GM12878 (cell line): ENCODE measurements at regions not wholly inside any gene's neighbourhood (a gene's known extent, or its start where the extent isn't known, plus 50 kb on each side); places are given as distances from the start of the nearest gene placed in this dataset.
A peak's percentile ranks its signal among the peaks of the same experiment; 100 is the strongest.

Experiments used
- ATAC-seq: fragments of 200-7000 bp; cut with Tn5 transposase; 3 replicates; pipeline ENCODE4 v1.9.1; 2020; ENCODE audit warnings: mild to moderate bottlenecking, moderate library complexity
- BruUV-seq: library from RNA; stranded (reverse); fragments of 400-500 nt; replicated peaks from 2 replicates; lab custom pipeline; 2021; lab: Mats Ljungman, UMichigan
- CTCF ChIA-PET: fragments of 300-600 bp; sonication (Branson Sonifier 250); formaldehyde crosslinking; extraction: SDS; loops from one replicate; lab custom pipeline; 2021; ENCODE audit warnings: inconsistent platforms; lab: Yijun Ruan, JAX
- POLR2A ChIA-PET: fragments of 350-600 bp; formaldehyde crosslinking; extraction: SDS; loops from one replicate; lab custom pipeline; 2021; ENCODE audit warnings: inconsistent platforms; lab: Charles Lee
- RAD21 ChIA-PET: fragments of 300-600 bp; sonication (Branson Sonifier 250); formaldehyde crosslinking; loops from one replicate; lab custom pipeline; 2023; ENCODE audit warnings: antibody characterized with exemption; ENCODE audit not compliant: unreplicated experiment; lab: Charles Lee
- SMC1A ChIA-PET: fragments of 300-600 bp; sonication (Branson Sonifier 250); formaldehyde crosslinking; loops from one replicate; lab custom pipeline; 2023; ENCODE audit not compliant: unreplicated experiment, uncharacterized antibody; lab: Charles Lee
- DNase-seq: peaks from one replicate; pipeline ENCODE4 v3.0.0-alpha.2; 2011; ENCODE audit warnings: low read depth, low spot score
- FAIRE-seq: peaks from 3 replicates; lab custom pipeline; 2011; peaks lifted over from hg19 to GRCh38; lab: Jason Lieb, UNC
- H2AFZ ChIP-seq: 2 replicates; pipeline ENCODE4 v1.6.0; 2011; ENCODE audit warnings: low read depth, low read length, control low read depth; ENCODE audit not compliant: control insufficient read depth
- H3K27ac ChIP-seq: 2 replicates; pipeline ENCODE4 v1.5.1; 2011; ENCODE audit warnings: control low read depth; ENCODE audit not compliant: control insufficient read depth, insufficient read depth
- H3K27me3 ChIP-seq, 2 experiments: replicated peaks in 1 of 2; 2 replicates each; pipeline versions ENCODE4 v1.6.0 to v1.6.1; 2011; ENCODE audit warnings: low read length in 1 of 2; ENCODE audit not compliant: control insufficient read depth in 2 of 2, insufficient read depth in 2 of 2
- H3K36me3 ChIP-seq, 2 experiments: 2 replicates each; pipeline ENCODE4 v1.5.1; 2011; ENCODE audit warnings: low read length in 1 of 2; ENCODE audit not compliant: control insufficient read depth in 2 of 2, insufficient read depth in 2 of 2
- H3K4me1 ChIP-seq: 2 replicates; pipeline ENCODE4 v1.6.1; 2011; ENCODE audit warnings: mild to moderate bottlenecking, low read length, moderate library complexity, mixed read lengths; ENCODE audit not compliant: control insufficient read depth, insufficient read depth
- H3K4me2 ChIP-seq: 2 replicates; pipeline ENCODE4 v1.6.0; 2011; ENCODE audit warnings: control low read depth; ENCODE audit not compliant: control insufficient read depth, insufficient read depth
- H3K4me3 ChIP-seq: fragments of 200-600 bp; sonication (generic); 2 replicates; pipeline ENCODE4 v1.5.1; 2016
- H3K79me2 ChIP-seq: 2 replicates; pipeline ENCODE4 v1.6.0; 2011; ENCODE audit warnings: low read length; ENCODE audit not compliant: control insufficient read depth, insufficient read depth
- H3K9ac ChIP-seq: 2 replicates; pipeline ENCODE4 v1.8.0; 2011; ENCODE audit warnings: low read length, control low read depth, mixed read lengths; ENCODE audit not compliant: control insufficient read depth, insufficient read depth
- H3K9me3 ChIP-seq: replicated peaks from 3 replicates; pipeline ENCODE4 v1.5.1; 2011; ENCODE audit warnings: mild to moderate bottlenecking, low read length; ENCODE audit not compliant: control insufficient read depth, insufficient read depth
- H4K20me1 ChIP-seq: 2 replicates; pipeline ENCODE4 v1.6.0; 2011; ENCODE audit not compliant: control insufficient read depth, insufficient read depth
- ATF2 ChIP-seq: IDR thresholded peaks from 2 replicates; pipeline ENCODE4 v1.6.1; 2012; ENCODE audit warnings: low read length, inconsistent platforms
- BACH1 ChIP-seq: fragments of 450-650 bp; IDR thresholded peaks from 2 replicates; pipeline ENCODE4 v1.6.1; 2017; ENCODE audit warnings: mild to moderate bottlenecking, borderline replicate concordance
- BMI1 ChIP-seq: fragments of 450-650 bp; IDR thresholded peaks from 2 replicates; pipeline ENCODE4 v1.6.1; 2016; ENCODE audit warnings: mild to moderate bottlenecking, moderate library complexity, borderline replicate concordance
- CBX5 ChIP-seq: sonication (generic); IDR thresholded peaks from 2 replicates; pipeline ENCODE4 v1.6.1; 2016; ENCODE audit warnings: low read depth, moderate library complexity, mild to moderate bottlenecking, inconsistent platforms
- FOS ChIP-seq: IDR thresholded peaks from 3 replicates; pipeline ENCODE4 v1.6.1; 2011; ENCODE audit warnings: borderline replicate concordance; ENCODE audit not compliant: insufficient read length; ENCODE audit errors: extremely low read depth
- NRF1 ChIP-seq: conservative IDR thresholded peaks from 2 replicates; pipeline ENCODE4 v1.6.1; 2011; ENCODE audit warnings: mild to moderate bottlenecking, low read depth, low read length, improper control_type of control experiment
- RUNX3 ChIP-seq: IDR thresholded peaks from 2 replicates; pipeline ENCODE4 v1.6.1; 2012; ENCODE audit warnings: low read length, inconsistent platforms
- STAT3 ChIP-seq: IDR thresholded peaks from 2 replicates; pipeline ENCODE4 v1.6.1; 2011; ENCODE audit warnings: low read depth, low read length, improper control_type of control experiment
- ZNF24 ChIP-seq: fragments of 450-650 bp; IDR thresholded peaks from 2 replicates; pipeline ENCODE4 v1.6.1; 2017; ENCODE audit warnings: antibody characterized with exemption, mild to moderate bottlenecking
- ZNF274 ChIP-seq: IDR thresholded peaks from one replicate; pipeline ENCODE4 v1.8.0; 2011; ENCODE audit not compliant: insufficient read length, insufficient read depth
- WGBS: methylation state at CpG from one replicate; pipeline ENCODE4 v1.1.6; 2016; ENCODE audit warnings: low lambda C conversion rate; ENCODE audit not compliant: insufficient replicate concordance, insufficient coverage; ENCODE audit errors: missing lambda C conversion rate; 5-methylcytosine and 5-hydroxymethylcytosine counted together
- in situ Hi-C: fragments of 300-500 bp; cut with MboI; formaldehyde crosslinking; loops from 9 replicates; pipeline ENCODE4 v1.14.3; 2018; ENCODE audit warnings: mixed read lengths
- intact Hi-C: fragments of 100-400 bp; cut with micrococcal nuclease; formaldehyde crosslinking; loops from one replicate; pipeline ENCODE4 v1.14.2; 2022; ENCODE audit not compliant: unreplicated experiment
- TF ChIP-seq, protein P1 (sequence below): IDR thresholded peaks from 2 replicates; pipeline ENCODE4 v1.6.1; 2012; ENCODE audit warnings: low read depth, low read length, improper control_type of control experiment
- TF ChIP-seq, protein P2 (sequence below): fragments of 450-650 bp; formaldehyde crosslinking; IDR thresholded peaks from 2 replicates; pipeline ENCODE4 v1.4.0; 2022; ENCODE audit warnings: mild to moderate bottlenecking, moderate library complexity

- BruUV-seq, result no TSS peak
- no peak for DNase-seq
- RAD21 ChIA-PET, result no interaction called here
- no peak for FAIRE-seq
- Histone ChIP-seq H3K4me1 (no peaks in the 10 kb centered on the region), H3K79me2 (no peaks in the 10 kb centered on the region), H2AFZ (no peak overlapping the region), H3K27ac (no peak overlapping the region), H3K4me2 (no peak overlapping the region), H3K36me3 (no peaks in the 10 kb centered on the region), H4K20me1 (no peaks in the 10 kb centered on the region), H3K4me3 (no peak overlapping the region), H3K9ac (no peak overlapping the region), H3K9me3 (no peaks in the 10 kb centered on the region), H3K27me3 (no peaks in the 10 kb centered on the region)
- 90% methylated on average over 5 of the region's 5 CpGs for WGBS
- SMC1A ChIA-PET, result no interaction called here
- POLR2A ChIA-PET, result no interaction called here
- ATAC-seq, result no peak
- in situ Hi-C loops (no loop called here), intact Hi-C loops (no loop called here)
- TF ChIP-seq ZNF24 (no peak), NRF1 (no peak)
- CTCF ChIA-PET, result no interaction called here
Measured at GRCh38 chr12:67826946-67827720, 162.1 kb upstream of the IFNG-AS1 start.

DNA sequence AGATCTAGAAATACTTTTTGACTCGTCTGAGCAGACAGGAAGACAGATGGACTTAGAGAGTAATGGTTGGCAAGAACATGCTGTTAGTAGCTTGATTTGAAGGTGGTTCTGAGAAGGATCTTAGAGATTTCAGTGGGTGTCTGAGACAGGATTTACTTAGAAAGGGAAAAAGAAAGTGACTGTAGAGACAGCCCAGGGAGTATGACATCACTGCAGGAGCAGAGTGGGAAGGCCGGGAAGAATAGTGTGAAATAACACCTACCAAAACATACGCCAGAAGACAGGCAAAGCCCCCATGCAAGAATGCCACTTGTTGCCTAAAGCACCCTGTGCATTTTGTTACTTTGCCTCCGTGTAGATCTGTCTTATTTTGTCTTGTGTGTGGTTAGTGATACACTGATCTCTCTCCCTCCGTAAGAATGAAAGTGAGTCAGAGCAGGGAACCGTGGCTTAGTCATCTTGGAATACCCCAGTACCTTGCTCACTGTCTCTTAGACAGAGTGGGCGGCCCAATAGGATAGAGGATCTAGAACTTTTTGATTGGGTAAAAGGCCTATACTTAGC, 161.3 kb upstream of the IFNG-AS1 start:
- no TSS peak for BruUV-seq
- H3K27ac ChIP-seq, result no peak overlapping the region
- no peaks in the 10 kb centered on the region for H3K27me3 ChIP-seq
- no peak overlapping the region for H3K4me3 ChIP-seq
- no peak overlapping the region for H3K9ac ChIP-seq
- H3K4me1 ChIP-seq, result no peaks in the 10 kb centered on the region
- WGBS, result 3% methylated on average over 7 of the region's 7 CpGs
- H2AFZ ChIP-seq, result no peak overlapping the region; the same call in 1 of the 2 replicates
- DNase-seq (no peak), ATAC-seq (peak; percentile 84), FAIRE-seq (peak; percentile 59)
- POLR2A ChIA-PET, result no interaction called here
- H3K79me2 ChIP-seq, result no peaks in the 10 kb centered on the region
- CTCF ChIA-PET, result no interaction called here
- no peaks in the 10 kb centered on the region for H3K36me3 ChIP-seq
- intact Hi-C loops (no loop called here), in situ Hi-C loops (no loop called here)
- SMC1A ChIA-PET, result no interaction called here
- no peaks in the 10 kb centered on the region for H3K9me3 ChIP-seq
- H4K20me1 ChIP-seq, result no peaks in the 10 kb centered on the region
- RAD21 ChIA-PET, result no interaction called here
- peak overlapping the region; percentile 44; the same call in 1 of the 2 replicates for H3K4me2 ChIP-seq
- TF ChIP-seq RUNX3 (peak; percentile 64), ZNF274 (no peak), BACH1 (no peak), ZNF24 (no peak), CBX5 (0 out of 2 replicates have a peak, but pooled peaks have one; percentile 56), ATF2 (peak; percentile 47; the same call in 1 of the 2 replicates), STAT3 (no peak), FOS (no peak), BMI1 (no peak)
- TF ChIP-seq, protein P1, sequence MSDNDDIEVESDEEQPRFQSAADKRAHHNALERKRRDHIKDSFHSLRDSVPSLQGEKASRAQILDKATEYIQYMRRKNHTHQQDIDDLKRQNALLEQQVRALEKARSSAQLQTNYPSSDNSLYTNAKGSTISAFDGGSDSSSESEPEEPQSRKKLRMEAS, result no peak
- TF ChIP-seq, protein P2, sequence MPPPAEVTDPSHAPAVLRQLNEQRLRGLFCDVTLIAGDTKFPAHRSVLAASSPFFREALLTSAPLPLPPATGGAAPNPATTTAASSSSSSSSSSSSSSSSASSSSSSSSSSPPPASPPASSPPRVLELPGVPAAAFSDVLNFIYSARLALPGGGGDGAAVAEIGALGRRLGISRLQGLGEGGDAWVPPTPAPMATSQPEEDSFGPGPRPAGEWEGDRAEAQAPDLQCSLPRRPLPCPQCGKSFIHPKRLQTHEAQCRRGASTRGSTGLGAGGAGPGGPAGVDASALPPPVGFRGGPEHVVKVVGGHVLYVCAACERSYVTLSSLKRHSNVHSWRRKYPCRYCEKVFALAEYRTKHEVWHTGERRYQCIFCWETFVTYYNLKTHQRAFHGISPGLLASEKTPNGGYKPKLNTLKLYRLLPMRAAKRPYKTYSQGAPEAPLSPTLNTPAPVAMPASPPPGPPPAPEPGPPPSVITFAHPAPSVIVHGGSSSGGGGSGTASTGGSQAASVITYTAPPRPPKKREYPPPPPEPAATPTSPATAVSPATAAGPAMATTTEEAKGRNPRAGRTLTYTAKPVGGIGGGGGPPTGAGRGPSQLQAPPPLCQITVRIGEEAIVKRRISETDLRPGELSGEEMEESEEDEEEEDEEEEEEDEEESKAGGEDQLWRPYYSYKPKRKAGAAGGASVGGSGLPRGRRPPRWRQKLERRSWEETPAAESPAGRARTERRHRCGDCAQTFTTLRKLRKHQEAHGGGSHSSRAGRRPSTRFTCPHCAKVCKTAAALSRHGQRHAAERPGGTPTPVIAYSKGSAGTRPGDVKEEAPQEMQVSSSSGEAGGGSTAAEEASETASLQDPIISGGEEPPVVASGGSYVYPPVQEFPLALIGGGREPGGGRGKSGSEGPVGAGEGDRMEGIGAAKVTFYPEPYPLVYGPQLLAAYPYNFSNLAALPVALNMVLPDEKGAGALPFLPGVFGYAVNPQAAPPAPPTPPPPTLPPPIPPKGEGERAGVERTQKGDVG (CRISPR knock-in tag), result no peak
